Esophagus muscularis mucosa (tissue), 4 donors: ENCODE measurements at regions not wholly inside any gene's neighbourhood (a gene's known extent, or its start where the extent isn't known, plus 50 kb on each side); places are given as distances from the start of the nearest gene placed in this dataset.
A peak's percentile ranks its signal among the peaks of the same experiment; 100 is the strongest.

Experiments used
- DNase-seq: peaks from one replicate; pipeline ENCODE4 v3.0.0-alpha.2; 2017; ENCODE audit errors: extremely low spot score
- H3K27ac ChIP-seq, 4 donors: fragments of 200-600 bp; sonication (generic); replicated peaks in 1 of 4; 1 replicate in 3 of 4; 2 replicates in 1 of 4; pipeline ENCODE4 v1.5.1; 2016 to 2019; ENCODE audit warnings: mild to moderate bottlenecking in 1 of 4
- H3K27me3 ChIP-seq, 4 donors: fragments of 200-600 bp; sonication (generic); one replicate each; pipeline versions ENCODE4 v1.5.1 to v1.6.0; 2016 to 2019
- H3K36me3 ChIP-seq, 4 donors: fragments of 200-600 bp; sonication (generic); one replicate each; pipeline ENCODE4 v1.5.1; 2016 to 2019
- H3K4me1 ChIP-seq, 4 donors: fragments of 200-600 bp; sonication (generic); one replicate each; pipeline ENCODE4 v1.5.1; 2016 to 2019
- H3K4me3 ChIP-seq, 4 donors: fragments of 200-600 bp; sonication (generic); 1 replicate in 2 of 4; 2 replicates in 2 of 4; pipeline ENCODE4 v1.5.1; 2016 to 2019; ENCODE audit warnings: mild to moderate bottlenecking in 4 of 4, moderate library complexity in 1 of 4
- H3K9me3 ChIP-seq, 4 donors: fragments of 200-600 bp; sonication (generic); 1 replicate in 3 of 4; 2 replicates in 1 of 4; pipeline ENCODE4 v1.5.1; 2016 to 2019
- CTCF ChIP-seq, 3 experiments: fragments of 200-600 bp in 2 of 3; fragments of 450-650 bp in 1 of 3; sonication (generic) in 2 of 3; IDR thresholded peaks; one replicate each; pipeline ENCODE4 v1.5.1; 2017 to 2019; ENCODE audit warnings: antibody characterized with exemption in 3 of 3, mild to moderate bottlenecking in 2 of 3, moderate library complexity in 1 of 3
- EP300 ChIP-seq: sonication (generic); formaldehyde crosslinking; IDR thresholded peaks from one replicate; pipeline ENCODE4 v1.6.1; 2017; ENCODE audit warnings: antibody characterized with exemption
- POLR2A ChIP-seq: fragments of 450-650 bp; IDR thresholded peaks from one replicate; pipeline ENCODE4 v1.6.1; 2017; ENCODE audit warnings: antibody characterized with exemption, moderate library complexity, mild to moderate bottlenecking, low read depth
- POLR2AphosphoS5 ChIP-seq, 2 donors: sonication (generic); formaldehyde crosslinking; IDR thresholded peaks; one replicate each; pipeline ENCODE4 v1.6.1; 2017; ENCODE audit warnings: antibody characterized with exemption in 2 of 2
- WGBS: methylation state at CpG from one replicate; pipeline ENCODE4 v1.1.5; 2018; 5-methylcytosine and 5-hydroxymethylcytosine counted together
- intact Hi-C: fragments of 100-400 bp; cut with DNase I; formaldehyde crosslinking; loops from one replicate; pipeline ENCODE4 v1.15.1; 2023

DNA sequence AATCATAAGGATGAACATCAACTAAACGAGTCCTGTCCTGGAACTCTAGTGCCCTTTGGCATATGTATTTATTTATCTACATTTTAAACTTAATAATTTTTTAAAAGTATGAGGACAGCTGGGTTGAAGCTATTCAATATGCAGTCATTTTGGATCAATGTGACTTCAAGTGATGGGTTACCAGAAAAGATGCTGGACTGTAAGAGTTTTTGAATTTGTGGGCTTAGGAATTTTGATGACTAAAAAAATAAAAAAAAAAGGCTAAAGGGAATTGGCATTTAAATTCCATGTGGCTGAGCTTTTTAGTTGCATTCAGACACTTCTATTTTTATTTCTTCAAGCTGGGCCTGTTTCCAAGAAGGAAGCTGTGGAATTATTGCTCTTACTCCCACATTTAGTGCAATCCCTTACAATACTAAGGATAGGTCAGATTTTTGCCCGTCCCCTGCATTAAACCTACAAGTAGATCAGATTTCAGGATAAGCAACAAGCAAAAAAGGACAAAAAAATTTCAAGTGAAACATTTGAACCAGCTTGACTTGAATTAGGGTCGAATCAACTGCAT, 704.2 kb upstream of the CITED2 start:
- no peak for DNase-seq
- peak overlapping the region; percentile 43 to 56 (median 52) for H3K27ac ChIP-seq
- H3K36me3 ChIP-seq = no peaks in the 10 kb centered on the region

GRCh38 chr6:140077827-140078560, 703.5 kb upstream of the CITED2 start:
- intact Hi-C loops = no loop called here
- DNase-seq = no peak
- Histone ChIP-seq H3K36me3 (no peaks in the 10 kb centered on the region), H3K4me3 (no peak overlapping the region), H3K4me1 (peaks cover 16 to 42% (median 35%) of the 10 kb centered on the region in 4 donors), H3K27ac (peak overlapping the region; percentile 43 to 56 (median 52)), H3K27me3 (no peaks in the 10 kb centered on the region), H3K9me3 (no peaks in the 10 kb centered on the region)
- 64% methylated on average over 5 of the region's 5 CpGs for WGBS
- no peak for TF ChIP-seq CTCF (IDR thresholded peaks at IDR 0.05)
- TF ChIP-seq POLR2A = no peak
- TF ChIP-seq POLR2AphosphoS5 (IDR thresholded peaks at IDR 0.05) = no peak
- TF ChIP-seq EP300 = no peak

More for the DNA sequence above, 704.2 kb upstream of the CITED2 start:
- Histone ChIP-seq H3K9me3 (no peaks in the 10 kb centered on the region), H3K4me1 (peaks cover 16 to 45% (median 37%) of the 10 kb centered on the region in 4 donors), H3K27me3 (no peaks in the 10 kb centered on the region), H3K4me3 (no peak overlapping the region)
- 25% methylated on average over 3 of the region's 3 CpGs for WGBS
- TF ChIP-seq POLR2AphosphoS5 (IDR thresholded peaks at IDR 0.05) (no peak), CTCF (IDR thresholded peaks at IDR 0.05) (no peak), EP300 (no peak), POLR2A (no peak)
- intact Hi-C loops = no loop called here

- Histone ChIP-seq H3K4me1 (peaks cover 19 to 43% (median 38%) of the 10 kb centered on the region in 4 donors), H3K36me3 (no peaks in the 10 kb centered on the region), H3K27ac (no peak overlapping the region), H3K4me3 (no peak overlapping the region), H3K27me3 (no peaks in the 10 kb centered on the region), H3K9me3 (no peaks in the 10 kb centered on the region)
- whole genome bisulfite sequencing = 98% methylated on average over 1 of the region's 1 CpG
- no peak for TF ChIP-seq EP300
- TF ChIP-seq POLR2AphosphoS5 (IDR thresholded peaks at IDR 0.05) = no peak
- TF ChIP-seq CTCF (IDR thresholded peaks at IDR 0.05) = no peak
- TF ChIP-seq POLR2A = no peak
- intact Hi-C loops = no loop called here
- DNase-seq = no peak
Observed at GRCh38 chr6:140076105-140076504, 701.7 kb upstream of the CITED2 start.

- intact Hi-C loops = no loop called here
- Histone ChIP-seq H3K27ac (no peak overlapping the region), H3K4me1 (peaks cover 22 to 37% (median 31%) of the 10 kb centered on the region in 4 donors), H3K27me3 (no peaks in the 10 kb centered on the region), H3K36me3 (no peaks in the 10 kb centered on the region), H3K4me3 (no peak overlapping the region), H3K9me3 (no peaks in the 10 kb centered on the region)
- TF ChIP-seq CTCF (IDR thresholded peaks at IDR 0.05) (no peak), EP300 (no peak), POLR2AphosphoS5 (IDR thresholded peaks at IDR 0.05) (no peak), POLR2A (no peak)
- 72% methylated on average over 3 of the region's 3 CpGs for WGBS
- DNase-seq = no peak
Observed at GRCh38 chr6:140073456-140073855, 699.0 kb upstream of the CITED2 start.
